Islet precursor cell (in vitro differentiated cells): ENCODE measurements at regions not wholly inside any gene's neighbourhood (a gene's known extent, or its start where the extent isn't known, plus 50 kb on each side); places are given as distances from the start of the nearest gene placed in this dataset.
A peak's percentile ranks its signal among the peaks of the same experiment; 100 is the strongest.

Experiments
- DNase-seq: peaks from one replicate; pipeline ENCODE4 v3.0.0-alpha.2; 2018

GRCh38 chr1:10897981-10898728 is 101.7 kb upstream of the CASZ1 start:
- peak; percentile 63 for DNase-seq

- DNase-seq: peak; percentile 57
These were observed 102.5 kb upstream of the CASZ1 start for GRCh38 chr1:10898921-10899320.

DNA sequence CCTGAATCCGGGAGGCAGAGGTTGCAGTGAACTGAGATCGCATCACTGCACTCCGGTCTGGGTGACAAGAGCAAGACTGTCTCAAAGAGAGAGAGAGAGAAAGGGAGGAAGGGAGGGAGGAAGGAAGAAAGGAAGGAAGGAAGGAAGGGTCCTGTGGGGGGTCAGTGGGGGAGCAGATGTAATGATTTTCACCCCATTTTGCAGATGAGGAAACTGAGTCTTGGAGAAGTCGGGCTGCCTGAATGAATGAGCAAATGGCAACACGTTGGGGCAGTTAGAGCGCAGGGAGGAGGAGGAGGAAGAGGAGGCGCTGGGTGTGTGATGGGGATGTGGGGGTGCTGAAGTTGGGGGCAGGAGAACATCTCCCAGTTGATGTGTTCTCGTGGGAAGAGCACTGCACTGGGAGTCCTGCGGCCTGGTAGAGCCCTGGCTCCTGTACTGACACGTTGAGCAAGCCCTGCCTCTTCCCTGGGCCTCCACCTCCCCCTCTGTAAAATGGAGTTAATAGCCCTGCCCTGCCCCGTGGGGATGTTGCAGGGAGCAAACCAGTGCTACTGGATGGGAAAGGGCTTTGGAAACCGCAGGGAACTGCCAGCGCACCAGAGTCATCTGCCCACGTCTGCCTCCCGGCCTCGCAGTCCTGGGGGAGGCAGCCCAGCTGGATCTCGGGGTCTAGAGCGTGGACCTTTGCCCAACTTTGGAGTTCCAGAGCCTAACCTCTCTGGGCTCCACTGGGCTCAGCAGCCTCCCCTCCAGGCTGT is 103.2 kb upstream of the CASZ1 start:
- peak; percentile 82 for DNase-seq

- no peak for DNase-seq
These were observed 103.8 kb upstream of the CASZ1 start for GRCh38 chr1:10900251-10900651.

GRCh38 chr1:10900691-10901090 is 104.2 kb upstream of the CASZ1 start:
- peak; percentile 79 for DNase-seq

DNA sequence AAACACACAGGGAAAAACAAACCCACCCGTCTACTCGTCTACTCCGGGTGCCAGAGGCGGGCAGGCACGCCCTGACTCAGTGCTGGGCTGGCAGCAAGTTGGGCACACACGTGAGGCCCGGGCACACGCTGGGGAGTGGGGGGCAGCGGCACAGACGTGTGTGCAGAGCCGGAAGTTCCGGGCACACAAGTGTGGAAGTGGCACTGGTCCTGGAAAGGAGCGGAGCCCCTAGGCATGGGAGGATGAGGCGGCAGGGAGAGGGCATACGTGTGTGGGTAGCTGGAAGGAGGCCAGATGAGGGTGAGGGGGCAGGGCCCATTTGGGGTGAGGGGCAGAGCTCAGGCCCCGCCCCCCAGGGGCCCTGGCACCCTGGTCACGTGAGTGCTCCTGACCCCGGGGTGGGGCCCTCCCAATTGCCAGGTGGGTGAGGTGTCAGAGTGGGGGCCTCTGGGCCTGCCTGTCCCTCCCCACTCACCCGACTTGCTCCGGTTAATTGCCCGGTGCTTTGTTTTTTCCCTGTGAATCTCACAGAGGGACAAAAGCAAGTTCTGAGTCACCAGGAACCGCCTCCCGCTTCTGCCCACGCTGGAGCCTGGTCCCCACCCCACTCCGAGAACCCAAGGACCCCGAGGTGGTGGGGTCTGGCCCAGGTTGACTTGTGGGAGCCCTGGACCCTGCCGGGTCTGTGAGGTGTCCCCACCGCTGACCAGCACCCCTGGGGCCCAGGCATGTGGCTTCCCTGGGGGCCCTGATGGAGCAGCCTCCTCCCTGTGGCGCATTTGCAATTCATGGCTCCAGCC is 104.8 kb upstream of the CASZ1 start:
- peak; percentile 86 for DNase-seq

- peak; percentile 81 for DNase-seq
These were observed 105.7 kb upstream of the CASZ1 start for GRCh38 chr1:10901891-10902805.

DNA sequence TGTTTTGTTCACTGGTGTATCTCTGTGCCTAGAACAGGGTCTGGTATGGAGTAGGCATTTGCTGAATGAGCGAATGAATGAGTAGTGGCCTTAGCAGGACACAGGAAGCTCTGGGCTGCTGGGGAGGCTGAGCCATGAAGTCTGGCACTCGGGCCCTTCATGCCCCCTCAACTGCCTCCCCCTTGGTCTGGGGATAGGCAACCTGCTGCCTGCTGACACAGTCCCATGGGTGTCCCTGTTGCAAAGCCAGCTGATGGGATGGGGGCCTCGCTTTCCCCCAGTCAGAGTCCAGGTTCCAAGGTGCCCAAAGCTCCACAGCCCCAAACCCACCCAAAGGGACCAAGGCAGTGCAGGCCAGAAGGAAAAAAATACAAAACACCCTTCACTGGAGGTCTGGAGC is 107.0 kb upstream of the CASZ1 start:
- no peak for DNase-seq

DNA sequence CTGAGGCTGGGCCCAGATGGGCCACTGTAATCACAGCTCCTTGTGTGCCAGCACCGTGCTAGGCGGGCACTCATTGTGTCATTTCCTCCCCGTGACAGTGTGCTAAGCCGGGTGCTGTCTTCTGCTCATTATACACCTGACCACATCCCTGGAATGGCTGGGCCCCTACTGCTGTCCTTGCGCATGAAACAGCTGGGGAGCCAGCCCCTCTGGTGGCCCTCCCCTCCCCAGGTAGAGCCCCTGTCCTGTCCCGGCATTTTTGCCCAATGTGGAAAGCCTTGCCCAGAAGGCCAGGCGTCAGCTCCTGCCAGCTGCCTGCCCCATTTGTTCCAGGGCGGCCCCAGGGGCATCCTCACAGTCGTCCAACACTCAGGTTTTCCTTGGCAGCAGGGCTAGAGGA is 107.4 kb upstream of the CASZ1 start:
- DNase-seq: no peak

DNA sequence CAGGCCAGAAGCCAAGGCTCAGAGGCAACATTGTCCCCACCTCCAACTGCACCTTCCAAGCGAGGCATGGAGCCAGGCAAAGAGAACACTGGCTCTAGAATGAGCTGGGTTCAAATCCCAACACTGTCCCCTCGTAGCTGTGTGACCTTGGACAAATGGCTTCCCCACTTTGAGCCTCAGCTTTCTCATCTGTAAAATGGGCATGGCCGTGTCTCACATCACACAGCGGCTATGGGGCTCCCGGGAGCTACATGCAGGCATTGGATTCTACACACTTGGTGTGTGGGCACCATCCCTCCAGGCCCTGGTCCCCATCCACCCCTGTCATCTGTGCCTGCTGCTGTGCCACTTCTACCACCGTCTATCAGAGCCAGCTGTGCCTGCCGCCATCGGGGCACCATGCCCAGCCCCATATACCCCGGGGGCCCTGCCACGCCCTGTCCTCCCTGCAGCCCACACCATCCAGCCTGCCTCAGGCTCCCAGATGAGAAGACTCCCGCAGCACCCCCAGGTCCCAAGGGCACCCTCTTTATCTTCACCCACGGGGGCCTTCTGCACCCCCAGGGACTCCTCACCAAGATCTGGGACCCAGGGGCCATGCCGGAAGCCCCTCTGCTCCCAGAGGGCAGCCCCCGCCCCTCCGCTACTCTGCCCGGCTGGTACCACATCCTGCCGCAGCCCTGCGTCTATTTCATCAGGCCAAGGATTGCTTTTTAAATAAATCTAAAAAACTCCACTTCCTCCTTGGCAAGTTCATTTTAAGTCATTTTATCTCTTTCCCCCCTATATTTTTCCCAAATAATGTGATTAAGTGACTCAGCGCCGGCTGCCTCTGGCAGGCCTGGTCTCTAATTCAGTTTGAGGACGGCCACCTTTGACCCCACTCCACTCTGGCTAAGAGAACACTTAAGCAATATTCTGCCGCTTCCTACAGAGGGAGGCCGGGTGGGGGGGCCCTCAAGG is 107.8 kb upstream of the TARDBP start:
- DNase-seq: no peak

DNA sequence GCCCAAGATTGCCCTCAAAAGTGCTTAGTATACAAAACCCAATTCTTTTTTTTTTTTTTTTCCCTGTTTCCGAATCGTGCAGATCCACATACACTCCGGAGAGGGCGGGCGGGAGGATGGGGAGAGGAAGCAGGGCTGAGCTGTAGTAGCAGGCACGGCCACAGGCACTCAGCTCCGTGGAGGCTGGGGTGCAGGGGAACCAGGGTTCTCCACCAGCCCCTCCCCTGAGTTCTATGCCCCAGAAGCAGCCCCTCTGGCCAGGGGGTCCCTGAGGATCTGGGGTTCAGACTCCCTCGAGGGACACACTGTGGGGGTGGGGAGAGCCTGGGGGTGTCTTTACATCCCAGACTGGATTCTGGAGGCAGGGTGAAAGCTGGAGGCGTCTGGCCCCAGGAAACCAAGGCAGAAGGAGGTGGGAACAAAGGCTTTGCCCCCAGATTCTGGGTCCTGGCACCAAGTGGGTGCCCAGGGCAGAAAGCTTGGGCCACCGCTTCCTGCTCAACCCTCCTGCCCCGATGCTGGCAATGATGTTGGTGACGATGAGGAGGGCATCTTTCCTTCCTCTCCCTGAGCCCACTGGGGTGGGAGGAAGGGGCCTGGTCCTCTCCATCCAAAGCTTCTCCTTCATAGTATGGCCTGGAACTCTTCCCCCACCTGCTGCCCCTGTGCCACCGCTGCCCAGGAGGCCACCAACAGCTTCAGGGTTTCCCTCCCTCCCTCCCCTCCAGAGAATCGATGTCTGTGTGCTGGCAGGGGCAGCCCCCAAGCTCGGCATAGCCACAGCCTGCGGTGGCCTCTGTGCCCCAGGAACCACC is 106.4 kb upstream of the TARDBP start:
- DNase-seq: no peak

GRCh38 chr1:10906866-10907519 is 105.5 kb upstream of the TARDBP start:
- DNase-seq: no peak

DNA sequence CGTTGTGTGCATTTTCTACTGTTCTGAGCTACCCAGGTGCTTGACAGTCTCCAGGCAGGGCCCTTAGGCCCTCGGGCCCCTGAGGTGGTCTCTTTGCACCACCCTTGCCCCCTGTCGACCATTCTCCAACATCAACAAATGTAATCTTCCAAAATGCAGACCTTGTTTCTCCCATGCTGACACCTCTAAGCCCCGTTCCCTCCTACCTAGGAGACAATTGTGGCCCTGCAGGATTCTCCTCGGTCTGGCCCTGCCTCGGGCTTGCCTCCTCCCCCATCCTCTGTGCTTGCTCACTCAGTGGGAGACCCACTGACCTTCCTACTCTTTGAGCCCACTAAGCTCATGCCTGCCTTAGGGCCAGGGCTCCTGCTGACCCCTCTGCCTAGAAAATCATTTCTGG is 104.2 kb upstream of the TARDBP start:
- no peak for DNase-seq

DNA sequence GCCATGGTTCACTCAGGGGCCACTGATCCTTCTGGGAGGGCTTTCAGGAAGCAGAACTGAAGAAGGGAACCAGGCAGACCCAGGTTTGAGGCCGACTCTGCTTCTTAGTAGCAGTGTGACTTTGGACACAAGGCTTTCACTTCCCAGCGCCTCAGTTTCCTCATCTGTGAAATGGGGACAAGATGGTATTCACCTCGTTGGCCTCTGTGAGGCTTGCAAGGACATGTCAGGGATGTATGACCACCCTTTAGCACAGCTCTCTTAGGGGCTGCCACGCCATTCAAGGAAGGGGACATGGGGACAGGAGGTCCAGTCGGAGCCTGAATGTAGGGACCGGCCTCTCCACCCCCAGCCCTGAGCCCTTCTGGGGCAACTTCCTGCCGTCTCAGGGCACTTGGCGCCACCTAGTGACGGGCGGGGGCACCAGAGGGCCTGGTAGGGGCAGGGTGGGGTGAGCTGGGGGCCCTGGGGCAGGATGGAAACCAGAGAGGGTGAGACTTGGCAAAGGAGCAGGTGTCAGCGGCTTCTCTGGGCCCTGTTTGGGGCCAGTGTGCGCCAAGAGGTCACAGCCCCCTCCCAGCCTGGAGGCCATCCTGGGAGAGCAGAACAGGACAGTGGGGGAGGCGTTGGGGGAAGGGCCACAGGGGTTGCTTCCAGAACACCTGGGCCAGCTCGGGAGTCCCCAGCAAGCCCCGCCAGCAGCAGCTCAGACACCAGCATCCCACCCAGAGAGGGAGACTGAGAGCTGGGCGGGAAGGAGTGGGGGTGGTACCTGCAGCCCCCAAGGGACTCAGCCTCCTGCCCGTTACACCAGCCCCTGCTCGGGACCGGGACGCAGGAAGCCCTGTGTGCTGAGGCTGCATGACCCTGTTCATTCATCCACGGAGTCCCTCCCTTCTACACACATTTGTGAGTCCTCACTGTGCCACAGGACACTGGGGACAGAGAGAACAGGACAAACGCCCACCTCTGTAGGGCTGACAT is 102.5 kb upstream of the TARDBP start:
- peak; percentile 81 for DNase-seq

- no peak for DNase-seq
These were observed 101.6 kb upstream of the TARDBP start for GRCh38 chr1:10910681-10911489.

DNA sequence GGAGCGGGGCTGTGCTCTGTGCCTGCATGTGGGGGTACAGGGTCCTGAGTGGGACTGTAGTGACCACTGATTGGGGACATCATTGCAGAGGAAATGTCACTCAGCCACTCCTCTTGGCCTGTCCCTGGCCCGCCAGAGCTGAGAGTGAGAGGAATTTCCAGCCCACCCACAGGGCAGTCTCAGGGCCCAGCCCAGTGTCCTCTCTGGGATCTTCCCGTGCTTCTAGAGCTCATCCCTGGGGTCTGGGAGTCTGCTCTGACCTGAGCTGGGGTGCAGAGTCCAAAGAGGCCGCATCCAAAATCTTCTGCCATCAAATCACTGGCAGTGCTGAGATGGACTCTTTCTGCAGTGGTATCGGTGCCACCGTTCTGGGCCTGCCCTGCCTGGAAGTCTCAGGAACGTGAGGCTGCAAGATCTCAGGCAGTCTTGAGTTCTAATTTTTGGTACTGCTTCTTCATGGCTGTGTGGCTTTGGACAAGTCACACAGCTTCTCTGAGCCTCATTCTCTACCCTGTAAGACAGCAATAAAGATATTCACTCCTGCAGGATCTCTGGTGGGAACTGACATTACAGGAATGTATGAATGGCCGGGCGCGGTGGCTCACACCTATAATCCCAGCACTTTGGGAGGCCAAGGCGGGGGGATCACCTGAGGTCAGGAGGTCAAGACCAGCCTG is 100.8 kb upstream of the TARDBP start:
- DNase-seq: peak; percentile 54

DNA sequence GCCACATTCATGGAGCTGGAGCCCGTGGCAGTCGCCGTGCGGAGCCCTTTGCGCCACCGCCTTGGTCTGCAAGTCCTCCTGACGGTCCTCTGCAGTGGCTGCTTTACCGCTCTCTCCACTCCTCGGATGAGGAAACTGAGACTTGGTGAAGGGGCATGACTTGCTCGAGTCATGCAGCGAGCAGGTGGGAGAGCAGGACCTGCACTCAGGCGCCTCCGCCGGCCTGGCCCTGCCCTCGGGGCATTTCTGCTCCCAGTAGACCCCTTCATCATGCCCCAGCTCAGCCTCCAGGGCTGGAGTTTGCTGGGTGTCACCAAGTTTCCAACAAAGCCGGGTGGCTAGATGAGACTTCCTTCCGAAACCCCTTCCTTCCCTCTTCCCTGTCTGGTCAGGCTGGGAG is 100.0 kb upstream of the TARDBP start:
- no peak for DNase-seq
